Posterior cingulate gyrus (tissue), 11 donors: ENCODE measurements at regions not wholly inside any gene's neighbourhood (a gene's known extent, or its start where the extent isn't known, plus 50 kb on each side); places are given as distances from the start of the nearest gene placed in this dataset.

ENCODE experiments used
- DNase-seq, 10 donors: peaks; one replicate each; pipeline versions ENCODE4 v3.0.0 to v3.0.0-alpha.2; 2020 to 2021; ENCODE audit warnings: mixed read lengths in 3 of 10
- intact Hi-C: fragments of 100-400 bp; cut with DNase I; formaldehyde crosslinking; loops from one replicate; pipeline ENCODE4 v1.15.1; 2023

GRCh38 chr11:70615036-70615875 is 216.9 kb downstream of the CTTN start:
- peak in 3 of 10 donors; percentile 68 to 77 (median 75) for DNase-seq
- intact Hi-C loops: no loop called here

GRCh38 chr11:70616317-70616716 is 218.0 kb downstream of the CTTN start:
- intact Hi-C loops: no loop called here
- DNase-seq: peak in 2 of 10 donors; percentile 52 to 66

GRCh38 chr11:70616938-70617654 is 218.8 kb downstream of the CTTN start:
- intact Hi-C loops: no loop called here
- DNase-seq: peak in 3 of 10 donors; percentile 16 to 52 (median 38)

- peak in 3 of 10 donors; percentile 68 to 81 (median 75) for DNase-seq
- intact Hi-C loops: no loop called here
Observed at GRCh38 chr11:70618431-70619101, 220.2 kb downstream of the CTTN start.

GRCh38 chr11:70619591-70619990 is 221.3 kb downstream of the CTTN start:
- DNase-seq: peak in 2 of 10 donors; percentile 43 to 55
- intact Hi-C loops: no loop called here

- DNase-seq: peak in 1 of 10 donors; percentile 33
- intact Hi-C loops: no loop called here
Observed at GRCh38 chr11:70620510-70621184, 222.3 kb downstream of the CTTN start.

GRCh38 chr11:70621241-70621640 is 222.9 kb downstream of the CTTN start:
- intact Hi-C loops: no loop called here
- DNase-seq: peak in 3 of 10 donors; percentile 35 to 59 (median 54)

GRCh38 chr11:70622091-70622490 is 223.8 kb downstream of the CTTN start:
- peak in 2 of 10 donors; percentile 27 to 67 for DNase-seq
- intact Hi-C loops: no loop called here

GRCh38 chr11:70623906-70624597 is 225.7 kb downstream of the CTTN start:
- intact Hi-C loops: no loop called here
- DNase-seq: peak in 2 of 10 donors; percentile 53 to 72

- intact Hi-C loops: no loop called here
- DNase-seq: peak in 1 of 10 donors; percentile 53
Observed at GRCh38 chr11:70624598-70624993, 226.3 kb downstream of the CTTN start.

GRCh38 chr11:70625051-70625450 is 226.7 kb downstream of the CTTN start:
- peak in 1 of 10 donors; percentile 79 for DNase-seq
- intact Hi-C loops: no loop called here

GRCh38 chr11:70625582-70626518 is 227.5 kb downstream of the CTTN start:
- peak in 9 of 10 donors; percentile 30 to 96 (median 77) for DNase-seq
- intact Hi-C loops: no loop called here

GRCh38 chr11:70627219-70627618 is 228.9 kb downstream of the CTTN start:
- intact Hi-C loops: no loop called here
- DNase-seq: peak in 1 of 10 donors; percentile 35

- intact Hi-C loops: no loop called here
Observed at GRCh38 chr11:70628176-70628854, 230.0 kb downstream of the CTTN start.

GRCh38 chr11:70628855-70629844 is 230.8 kb downstream of the CTTN start:
- intact Hi-C loops: no loop called here

More at GRCh38 chr11:70628176-70628854, 230.0 kb downstream of the CTTN start:
- peak in 1 of 10 donors; percentile 85 for DNase-seq

GRCh38 chr11:70630068-70630467 is 231.7 kb downstream of the CTTN start:
- peak in 1 of 10 donors; percentile 74 for DNase-seq
- intact Hi-C loops: no loop called here

More at GRCh38 chr11:70628855-70629844, 230.8 kb downstream of the CTTN start:
- peak in 8 of 10 donors; percentile 57 to 94 (median 72) for DNase-seq
